ENCODE measurements at regions not wholly inside any gene's neighbourhood (a gene's known extent, or its start where the extent isn't known, plus 50 kb on each side); places are given as distances from the start of the nearest gene placed in this dataset.

GRCh38 chr2:165015052-165015642 is 59.8 kb upstream of the SLC38A11 start:
- POLR2A ChIA-PET (ENCODE audit: unreplicated experiment), result no interaction called here
- BruUV-seq (replicated peaks), result no TSS peak
- intact Hi-C loops (cut with micrococcal nuclease; ENCODE audit: unreplicated experiment), result loop anchor here (10.0 kb wide), 3 partner anchors 290 to 1110 kb away; partner anchors contain the start of gene SCN1A

GRCh38 chr2:165013944-165014619 is 58.8 kb upstream of the SLC38A11 start:
- Histone ChIP-seq H3F3A (ENCODE audit: insufficient read depth, low read depth) (no peaks in the 10 kb centered on the region), H3K79me2 (ENCODE audit: low read depth) (no peaks in the 10 kb centered on the region), H2AFZ (no peak overlapping the region), H3K27me3 (ENCODE audit: insufficient read depth, low read depth) (no peaks in the 10 kb centered on the region), H3K9me2 (ENCODE audit: insufficient read depth) (no peaks in the 10 kb centered on the region), H3K4me2 (no peak overlapping the region), H3K36me3 (ENCODE audit: low read depth) (no peaks in the 10 kb centered on the region), H3K4me1 (replicated peaks; ENCODE audit: insufficient read depth) (no peaks in the 10 kb centered on the region), H3K9me3 (ENCODE audit: insufficient read depth, low read depth) (no peaks in the 10 kb centered on the region), H3K27ac (no peak overlapping the region), H4K20me1 (ENCODE audit: insufficient read depth) (no peaks in the 10 kb centered on the region), H3K4me3 (no peak overlapping the region)
- ChIA-PET CTCF (interaction anchor here (0.6 to 1.1 kb wide), 2 partner anchors 21 to 189 kb away, joined by 3 to 4 read pairs; no protein-coding TSS in a partner anchor), POLR2A (ENCODE audit: unreplicated experiment) (no interaction called here)
- intact Hi-C loops (cut with micrococcal nuclease; ENCODE audit: unreplicated experiment), result loop anchor here (10.0 kb wide), 3 partner anchors 291 to 1111 kb away; partner anchors contain the start of gene SCN1A
- DNase-seq, result no peak
- no TSS peak for BruUV-seq (replicated peaks)
- TF ChIP-seq EZH2 (IDR thresholded peaks at IDR 0.05; ENCODE audit: low read depth) (no peak), CTCF (conservative IDR thresholded peaks at IDR 0.05) (no peak)

More at GRCh38 chr2:165015052-165015642, 59.8 kb upstream of the SLC38A11 start:
- no peak overlapping the region for H3K4me2 ChIP-seq
- no peaks in the 10 kb centered on the region for H4K20me1 ChIP-seq (ENCODE audit: insufficient read depth)
- no peak overlapping the region for H3K27ac ChIP-seq
- H3K4me3 ChIP-seq, result no peak overlapping the region
- CTCF ChIA-PET, result interaction anchor here (0.5 to 1.1 kb wide), 2 partner anchors 22 to 173 kb away, joined by 3 to 7 read pairs; no protein-coding TSS in a partner anchor
- no peaks in the 10 kb centered on the region for H3K36me3 ChIP-seq (ENCODE audit: low read depth)
- DNase-seq, result peak in 1 of 2 experiments; percentile 40
- H3K79me2 ChIP-seq (ENCODE audit: low read depth), result no peaks in the 10 kb centered on the region
- no peaks in the 10 kb centered on the region for H3K9me2 ChIP-seq (ENCODE audit: insufficient read depth)
- H3F3A ChIP-seq (ENCODE audit: insufficient read depth, low read depth), result no peaks in the 10 kb centered on the region
- no peaks in the 10 kb centered on the region for H3K27me3 ChIP-seq (ENCODE audit: insufficient read depth, low read depth)
- H3K9me3 ChIP-seq (ENCODE audit: insufficient read depth, low read depth), result no peaks in the 10 kb centered on the region
- no peak overlapping the region for H2AFZ ChIP-seq
- TF ChIP-seq CTCF (conservative IDR thresholded peaks at IDR 0.05) (peak; percentile 85), EZH2 (IDR thresholded peaks at IDR 0.05; ENCODE audit: low read depth) (no peak)
- H3K4me1 ChIP-seq (replicated peaks; ENCODE audit: insufficient read depth), result no peaks in the 10 kb centered on the region

- ChIA-PET POLR2A (ENCODE audit: unreplicated experiment) (no interaction called here), CTCF (no interaction called here)
- Histone ChIP-seq H3F3A (ENCODE audit: insufficient read depth, low read depth) (no peaks in the 10 kb centered on the region), H3K9me2 (ENCODE audit: insufficient read depth) (no peaks in the 10 kb centered on the region), H3K27me3 (ENCODE audit: insufficient read depth, low read depth) (no peaks in the 10 kb centered on the region), H3K4me2 (no peak overlapping the region), H3K36me3 (ENCODE audit: low read depth) (no peaks in the 10 kb centered on the region), H4K20me1 (ENCODE audit: insufficient read depth) (no peaks in the 10 kb centered on the region), H3K79me2 (ENCODE audit: low read depth) (no peaks in the 10 kb centered on the region), H2AFZ (no peak overlapping the region), H3K27ac (no peak overlapping the region), H3K4me3 (no peak overlapping the region), H3K9me3 (ENCODE audit: insufficient read depth, low read depth) (no peaks in the 10 kb centered on the region), H3K4me1 (replicated peaks; ENCODE audit: insufficient read depth) (no peaks in the 10 kb centered on the region)
- no peak for DNase-seq
- intact Hi-C loops (cut with micrococcal nuclease; ENCODE audit: unreplicated experiment), result loop anchor here (10.0 kb wide), 3 partner anchors 294 to 1114 kb away; partner anchors contain the start of gene SCN1A
- no TSS peak for BruUV-seq (replicated peaks)
- no peak for TF ChIP-seq EZH2 (IDR thresholded peaks at IDR 0.05; ENCODE audit: low read depth)
- no peak for TF ChIP-seq CTCF (conservative IDR thresholded peaks at IDR 0.05)
These were observed 55.9 kb upstream of the SLC38A11 start for GRCh38 chr2:165011199-165011598.
